ENCODE measurements at regions not wholly inside any gene's neighbourhood (a gene's known extent, or its start where the extent isn't known, plus 50 kb on each side); places are given as distances from the start of the nearest gene placed in this dataset.

DNA sequence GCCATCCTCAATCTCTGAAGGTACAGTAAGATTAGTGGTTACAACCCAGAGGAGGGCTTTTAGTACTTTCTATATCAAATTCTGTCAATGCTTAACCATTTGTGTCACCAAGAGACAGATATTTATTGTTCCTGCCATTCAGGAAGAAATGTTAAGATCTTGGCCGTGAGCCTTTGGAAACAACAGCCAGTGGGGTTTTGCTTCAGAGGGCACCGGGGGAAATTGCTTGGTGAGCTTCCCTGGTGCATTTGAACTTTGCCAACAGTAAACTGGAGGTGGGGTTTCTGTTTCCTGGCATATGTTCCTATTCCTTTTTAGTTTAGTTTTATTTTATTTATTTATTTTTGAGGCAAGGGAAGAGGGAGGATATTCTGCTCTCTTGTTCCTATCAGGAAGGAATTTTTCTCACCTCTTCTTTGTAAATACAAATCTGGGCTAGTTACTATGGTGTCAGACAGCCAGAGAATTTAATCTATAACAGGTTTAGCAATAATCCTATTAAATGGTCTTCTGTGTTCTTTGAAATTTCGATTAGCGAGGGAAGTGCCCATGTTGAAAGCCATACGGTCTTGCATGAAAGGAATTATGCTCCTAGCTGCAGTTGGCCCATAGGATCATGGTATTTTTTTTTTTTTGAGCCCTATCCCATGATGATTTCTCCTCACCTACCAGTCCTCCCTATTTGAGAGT is 95.7 kb downstream of the MAIP1 start:
- Mint-ChIP-seq H3K4me1 (ENCODE audit: low read depth) (no peaks in the 10 kb centered on the region), H3K4me3 (no peak overlapping the region), H3K27ac (no peak overlapping the region), H3K36me3 (ENCODE audit: low read depth) (no peaks in the 10 kb centered on the region), H3K27me3 (peaks cover 39% of the 10 kb centered on the region), H3K9me3 (peaks cover 4% of the 10 kb centered on the region)
- DNase-seq (no peak), ATAC-seq (ENCODE audit: poor library complexity) (no peak)
- H3K27me3 ChIP-seq (ENCODE audit: control insufficient read depth in 1 of 2, insufficient read depth in 2 of 2, low read length in 2 of 2) = peaks cover 11 to 14% of the 10 kb centered on the region in 2 experiments
- intact Hi-C loops (cut with DNase I, micrococcal nuclease) = no loop called here
- H3K9me3 ChIP-seq (ENCODE audit: control insufficient read depth in 1 of 2, insufficient read depth in 1 of 2, low read length in 2 of 2) = peaks cover 0 to 16% of the 10 kb centered on the region in 2 experiments
- no peaks in the 10 kb centered on the region for H3K4me1 ChIP-seq (ENCODE audit: insufficient read depth, low read length)
- ChIA-PET CTCF (no interaction called here), POLR2A (no interaction called here)
- no peaks in the 10 kb centered on the region for H3K36me3 ChIP-seq (ENCODE audit: insufficient read depth, low read length)
- TF ChIP-seq, protein P1, sequence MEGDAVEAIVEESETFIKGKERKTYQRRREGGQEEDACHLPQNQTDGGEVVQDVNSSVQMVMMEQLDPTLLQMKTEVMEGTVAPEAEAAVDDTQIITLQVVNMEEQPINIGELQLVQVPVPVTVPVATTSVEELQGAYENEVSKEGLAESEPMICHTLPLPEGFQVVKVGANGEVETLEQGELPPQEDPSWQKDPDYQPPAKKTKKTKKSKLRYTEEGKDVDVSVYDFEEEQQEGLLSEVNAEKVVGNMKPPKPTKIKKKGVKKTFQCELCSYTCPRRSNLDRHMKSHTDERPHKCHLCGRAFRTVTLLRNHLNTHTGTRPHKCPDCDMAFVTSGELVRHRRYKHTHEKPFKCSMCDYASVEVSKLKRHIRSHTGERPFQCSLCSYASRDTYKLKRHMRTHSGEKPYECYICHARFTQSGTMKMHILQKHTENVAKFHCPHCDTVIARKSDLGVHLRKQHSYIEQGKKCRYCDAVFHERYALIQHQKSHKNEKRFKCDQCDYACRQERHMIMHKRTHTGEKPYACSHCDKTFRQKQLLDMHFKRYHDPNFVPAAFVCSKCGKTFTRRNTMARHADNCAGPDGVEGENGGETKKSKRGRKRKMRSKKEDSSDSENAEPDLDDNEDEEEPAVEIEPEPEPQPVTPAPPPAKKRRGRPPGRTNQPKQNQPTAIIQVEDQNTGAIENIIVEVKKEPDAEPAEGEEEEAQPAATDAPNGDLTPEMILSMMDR (IDR thresholded peaks at IDR 0.05) = no peak
- H3K27ac ChIP-seq (ENCODE audit: low read depth in 1 of 2, low read length in 2 of 2) = no peak overlapping the region
- H3K4me3 ChIP-seq (ENCODE audit: low read length) = no peak overlapping the region

DNA sequence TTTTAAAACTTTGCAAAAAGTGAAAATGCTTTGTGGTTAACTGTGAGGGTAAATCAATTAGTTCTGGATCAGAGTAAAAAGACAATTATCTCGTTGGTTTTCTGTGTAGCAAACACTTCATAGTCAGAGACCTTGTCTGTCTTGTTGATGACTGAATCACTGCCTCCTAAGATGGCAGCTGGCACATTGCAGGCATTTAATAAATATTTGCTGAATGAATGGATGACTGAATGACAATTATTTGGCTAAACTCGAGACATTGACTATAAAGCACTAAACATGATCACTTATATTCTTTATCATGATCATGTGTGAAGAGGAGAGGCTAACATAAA is 96.2 kb downstream of the MAIP1 start:
- TF ChIP-seq, protein P1 (IDR thresholded peaks at IDR 0.05) = no peak
- intact Hi-C loops (cut with DNase I, micrococcal nuclease) = no loop called here
- CTCF ChIA-PET = no interaction called here
- Histone ChIP-seq H3K36me3 (ENCODE audit: insufficient read depth, low read length) (no peaks in the 10 kb centered on the region), H3K9me3 (ENCODE audit: control insufficient read depth in 1 of 2, insufficient read depth in 1 of 2, low read length in 2 of 2) (peaks cover 0 to 18% of the 10 kb centered on the region in 2 experiments), H3K27ac (ENCODE audit: low read depth in 1 of 2, low read length in 2 of 2) (no peak overlapping the region), H3K4me3 (ENCODE audit: low read length) (no peak overlapping the region), H3K27me3 (ENCODE audit: control insufficient read depth in 1 of 2, insufficient read depth in 2 of 2, low read length in 2 of 2) (peaks cover 11 to 14% of the 10 kb centered on the region in 2 experiments), H3K4me1 (ENCODE audit: insufficient read depth, low read length) (no peaks in the 10 kb centered on the region)
- POLR2A ChIA-PET = no interaction called here
- DNase-seq (no peak), ATAC-seq (ENCODE audit: poor library complexity) (no peak)
- H3K36me3 Mint-ChIP-seq (ENCODE audit: low read depth) = no peaks in the 10 kb centered on the region
- peaks cover 2% of the 10 kb centered on the region for H3K9me3 Mint-ChIP-seq
- no peaks in the 10 kb centered on the region for H3K4me1 Mint-ChIP-seq (ENCODE audit: low read depth)
- H3K27me3 Mint-ChIP-seq = peaks cover 40% of the 10 kb centered on the region
- H3K4me3 Mint-ChIP-seq = no peak overlapping the region
- no peak overlapping the region for H3K27ac Mint-ChIP-seq

DNA sequence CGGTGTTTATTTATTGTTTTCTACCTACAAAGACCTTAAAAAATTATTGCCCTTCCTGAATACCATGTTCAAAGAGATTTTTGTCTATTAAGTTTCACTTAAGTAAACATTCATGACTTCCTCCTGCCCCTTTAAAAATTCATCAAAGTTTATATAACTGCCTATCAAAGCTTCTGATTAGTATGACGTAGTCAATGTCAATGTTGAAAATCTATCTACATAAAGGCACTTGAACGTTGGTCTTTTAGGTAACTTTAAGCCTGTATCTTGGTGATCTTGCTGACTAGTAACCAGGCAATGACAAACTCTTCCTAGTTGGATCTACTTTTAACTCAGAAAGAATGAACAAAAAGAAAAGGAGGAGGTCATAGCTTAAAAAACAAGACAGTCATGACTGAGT is 97.2 kb downstream of the MAIP1 start:
- Histone ChIP-seq H3K27ac (ENCODE audit: low read depth in 1 of 2, low read length in 2 of 2) (no peak overlapping the region), H3K36me3 (ENCODE audit: insufficient read depth, low read length) (no peaks in the 10 kb centered on the region), H3K4me3 (ENCODE audit: low read length) (no peak overlapping the region), H3K27me3 (ENCODE audit: control insufficient read depth in 1 of 2, insufficient read depth in 2 of 2, low read length in 2 of 2) (peaks cover 11 to 14% of the 10 kb centered on the region in 2 experiments), H3K4me1 (ENCODE audit: insufficient read depth, low read length) (no peaks in the 10 kb centered on the region), H3K9me3 (ENCODE audit: control insufficient read depth in 1 of 2, insufficient read depth in 1 of 2, low read length in 2 of 2) (peaks cover 0 to 18% of the 10 kb centered on the region in 2 experiments)
- no peak overlapping the region for H3K4me3 Mint-ChIP-seq
- TF ChIP-seq, protein P1 (IDR thresholded peaks at IDR 0.05) = no peak
- H3K4me1 Mint-ChIP-seq (ENCODE audit: low read depth) = no peaks in the 10 kb centered on the region
- no peaks in the 10 kb centered on the region for H3K36me3 Mint-ChIP-seq (ENCODE audit: low read depth)
- peaks cover 2% of the 10 kb centered on the region for H3K9me3 Mint-ChIP-seq
- intact Hi-C loops (cut with DNase I, micrococcal nuclease) = no loop called here
- peaks cover 44% of the 10 kb centered on the region for H3K27me3 Mint-ChIP-seq
- DNase-seq = no peak
- H3K27ac Mint-ChIP-seq = no peak overlapping the region
- CTCF ChIA-PET = no interaction called here
- POLR2A ChIA-PET = no interaction called here
- ATAC-seq (ENCODE audit: poor library complexity) = no peak

Measured in CD4-positive, alpha-beta T cell (primary cell).